GM23338 (cell line): ENCODE measurements at regions not wholly inside any gene's neighbourhood (a gene's known extent, or its start where the extent isn't known, plus 50 kb on each side); places are given as distances from the start of the nearest gene placed in this dataset.

Experiments used
- EZH2phosphoT487 ChIP-seq: fragments of 200-600 bp; sonication (generic); IDR thresholded peaks from one replicate; pipeline ENCODE4 v1.8.1; 2018; ENCODE audit warnings: antibody characterized with exemption; ENCODE audit not compliant: unreplicated experiment
- NANOG ChIP-seq: IDR thresholded peaks from 2 replicates; pipeline ENCODE4 v1.6.1; 2016; ENCODE audit warnings: antibody characterized with exemption, borderline replicate concordance
- TF ChIP-seq, protein P1 (sequence below): fragments of 250-450 bp; sonication (Bioruptor Pico); IDR thresholded peaks from 2 replicates; pipeline ENCODE4 v1.5.0; 2020; ENCODE audit warnings: mild to moderate bottlenecking, moderate library complexity
- TF ChIP-seq, protein P2 (sequence below): IDR thresholded peaks from one replicate; pipeline ENCODE4 v1.6.1; 2018; ENCODE audit warnings: antibody characterized with exemption; ENCODE audit not compliant: unreplicated experiment
- TF ChIP-seq, protein P3 (sequence below): IDR thresholded peaks from 2 replicates; pipeline ENCODE4 v1.6.1; 2016; ENCODE audit warnings: antibody characterized with exemption

DNA sequence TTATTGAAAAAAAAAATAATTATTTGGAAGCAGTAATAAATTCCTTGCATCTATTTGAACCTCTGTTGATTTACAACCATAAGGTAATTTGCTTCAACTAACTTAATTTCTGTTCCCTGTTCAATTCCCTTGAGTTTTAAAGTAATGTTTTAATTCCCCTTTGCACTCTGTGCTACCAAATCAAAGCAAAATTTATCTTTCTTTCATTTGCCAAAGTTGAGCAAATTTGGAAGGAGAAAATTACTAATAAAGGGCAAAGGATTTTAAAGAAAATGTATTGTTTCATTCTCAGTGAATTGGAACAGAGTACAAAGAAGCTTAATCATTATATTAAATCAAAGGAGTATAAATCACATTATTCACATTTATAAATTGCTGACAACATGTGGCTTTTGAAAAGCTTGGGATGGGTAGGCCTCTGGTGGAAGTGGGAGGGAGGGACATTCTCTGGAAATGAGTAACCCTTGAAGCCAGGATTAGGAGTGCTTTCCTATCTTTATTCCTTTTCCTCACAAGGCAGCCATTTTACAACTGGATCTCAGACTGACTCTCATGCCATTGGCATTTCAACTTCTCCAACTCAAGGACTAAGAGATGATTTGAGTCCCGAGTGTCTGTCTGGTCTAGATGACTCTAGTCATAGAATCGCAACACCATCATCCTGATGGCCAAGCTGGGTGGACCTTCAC is 331.6 kb upstream of the DUSP10 start (continued):
- TF ChIP-seq, protein P1, sequence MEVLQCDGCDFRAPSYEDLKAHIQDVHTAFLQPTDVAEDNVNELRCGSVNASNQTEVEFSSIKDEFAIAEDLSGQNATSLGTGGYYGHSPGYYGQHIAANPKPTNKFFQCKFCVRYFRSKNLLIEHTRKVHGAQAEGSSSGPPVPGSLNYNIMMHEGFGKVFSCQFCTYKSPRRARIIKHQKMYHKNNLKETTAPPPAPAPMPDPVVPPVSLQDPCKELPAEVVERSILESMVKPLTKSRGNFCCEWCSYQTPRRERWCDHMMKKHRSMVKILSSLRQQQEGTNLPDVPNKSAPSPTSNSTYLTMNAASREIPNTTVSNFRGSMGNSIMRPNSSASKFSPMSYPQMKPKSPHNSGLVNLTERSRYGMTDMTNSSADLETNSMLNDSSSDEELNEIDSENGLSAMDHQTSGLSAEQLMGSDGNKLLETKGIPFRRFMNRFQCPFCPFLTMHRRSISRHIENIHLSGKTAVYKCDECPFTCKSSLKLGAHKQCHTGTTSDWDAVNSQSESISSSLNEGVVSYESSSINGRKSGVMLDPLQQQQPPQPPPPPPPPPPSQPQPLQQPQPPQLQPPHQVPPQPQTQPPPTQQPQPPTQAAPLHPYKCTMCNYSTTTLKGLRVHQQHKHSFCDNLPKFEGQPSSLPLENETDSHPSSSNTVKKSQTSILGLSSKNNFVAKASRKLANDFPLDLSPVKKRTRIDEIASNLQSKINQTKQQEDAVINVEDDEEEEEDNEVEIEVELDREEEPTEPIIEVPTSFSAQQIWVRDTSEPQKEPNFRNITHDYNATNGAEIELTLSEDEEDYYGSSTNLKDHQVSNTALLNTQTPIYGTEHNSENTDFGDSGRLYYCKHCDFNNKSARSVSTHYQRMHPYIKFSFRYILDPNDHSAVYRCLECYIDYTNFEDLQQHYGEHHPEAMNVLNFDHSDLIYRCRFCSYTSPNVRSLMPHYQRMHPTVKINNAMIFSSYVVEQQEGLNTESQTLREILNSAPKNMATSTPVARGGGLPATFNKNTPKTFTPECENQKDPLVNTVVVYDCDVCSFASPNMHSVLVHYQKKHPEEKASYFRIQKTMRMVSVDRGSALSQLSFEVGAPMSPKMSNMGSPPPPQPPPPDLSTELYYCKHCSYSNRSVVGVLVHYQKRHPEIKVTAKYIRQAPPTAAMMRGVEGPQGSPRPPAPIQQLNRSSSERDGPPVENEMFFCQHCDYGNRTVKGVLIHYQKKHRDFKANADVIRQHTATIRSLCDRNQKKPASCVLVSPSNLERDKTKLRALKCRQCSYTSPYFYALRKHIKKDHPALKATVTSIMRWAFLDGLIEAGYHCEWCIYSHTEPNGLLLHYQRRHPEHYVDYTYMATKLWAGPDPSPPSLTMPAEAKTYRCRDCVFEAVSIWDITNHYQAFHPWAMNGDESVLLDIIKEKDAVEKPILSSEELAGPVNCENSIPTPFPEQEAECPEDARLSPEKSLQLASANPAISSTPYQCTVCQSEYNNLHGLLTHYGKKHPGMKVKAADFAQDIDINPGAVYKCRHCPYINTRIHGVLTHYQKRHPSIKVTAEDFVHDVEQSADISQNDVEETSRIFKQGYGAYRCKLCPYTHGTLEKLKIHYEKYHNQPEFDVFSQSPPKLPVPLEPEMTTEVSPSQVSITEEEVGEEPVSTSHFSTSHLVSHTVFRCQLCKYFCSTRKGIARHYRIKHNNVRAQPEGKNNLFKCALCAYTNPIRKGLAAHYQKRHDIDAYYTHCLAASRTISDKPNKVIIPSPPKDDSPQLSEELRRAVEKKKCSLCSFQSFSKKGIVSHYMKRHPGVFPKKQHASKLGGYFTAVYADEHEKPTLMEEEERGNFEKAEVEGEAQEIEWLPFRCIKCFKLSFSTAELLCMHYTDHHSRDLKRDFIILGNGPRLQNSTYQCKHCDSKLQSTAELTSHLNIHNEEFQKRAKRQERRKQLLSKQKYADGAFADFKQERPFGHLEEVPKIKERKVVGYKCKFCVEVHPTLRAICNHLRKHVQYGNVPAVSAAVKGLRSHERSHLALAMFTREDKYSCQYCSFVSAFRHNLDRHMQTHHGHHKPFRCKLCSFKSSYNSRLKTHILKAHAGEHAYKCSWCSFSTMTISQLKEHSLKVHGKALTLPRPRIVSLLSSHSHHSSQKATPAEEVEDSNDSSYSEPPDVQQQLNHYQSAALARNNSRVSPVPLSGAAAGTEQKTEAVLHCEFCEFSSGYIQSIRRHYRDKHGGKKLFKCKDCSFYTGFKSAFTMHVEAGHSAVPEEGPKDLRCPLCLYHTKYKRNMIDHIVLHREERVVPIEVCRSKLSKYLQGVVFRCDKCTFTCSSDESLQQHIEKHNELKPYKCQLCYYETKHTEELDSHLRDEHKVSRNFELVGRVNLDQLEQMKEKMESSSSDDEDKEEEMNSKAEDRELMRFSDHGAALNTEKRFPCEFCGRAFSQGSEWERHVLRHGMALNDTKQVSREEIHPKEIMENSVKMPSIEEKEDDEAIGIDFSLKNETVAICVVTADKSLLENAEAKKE (CRISPR knock-in tag): no peak
- TF ChIP-seq, protein P2, sequence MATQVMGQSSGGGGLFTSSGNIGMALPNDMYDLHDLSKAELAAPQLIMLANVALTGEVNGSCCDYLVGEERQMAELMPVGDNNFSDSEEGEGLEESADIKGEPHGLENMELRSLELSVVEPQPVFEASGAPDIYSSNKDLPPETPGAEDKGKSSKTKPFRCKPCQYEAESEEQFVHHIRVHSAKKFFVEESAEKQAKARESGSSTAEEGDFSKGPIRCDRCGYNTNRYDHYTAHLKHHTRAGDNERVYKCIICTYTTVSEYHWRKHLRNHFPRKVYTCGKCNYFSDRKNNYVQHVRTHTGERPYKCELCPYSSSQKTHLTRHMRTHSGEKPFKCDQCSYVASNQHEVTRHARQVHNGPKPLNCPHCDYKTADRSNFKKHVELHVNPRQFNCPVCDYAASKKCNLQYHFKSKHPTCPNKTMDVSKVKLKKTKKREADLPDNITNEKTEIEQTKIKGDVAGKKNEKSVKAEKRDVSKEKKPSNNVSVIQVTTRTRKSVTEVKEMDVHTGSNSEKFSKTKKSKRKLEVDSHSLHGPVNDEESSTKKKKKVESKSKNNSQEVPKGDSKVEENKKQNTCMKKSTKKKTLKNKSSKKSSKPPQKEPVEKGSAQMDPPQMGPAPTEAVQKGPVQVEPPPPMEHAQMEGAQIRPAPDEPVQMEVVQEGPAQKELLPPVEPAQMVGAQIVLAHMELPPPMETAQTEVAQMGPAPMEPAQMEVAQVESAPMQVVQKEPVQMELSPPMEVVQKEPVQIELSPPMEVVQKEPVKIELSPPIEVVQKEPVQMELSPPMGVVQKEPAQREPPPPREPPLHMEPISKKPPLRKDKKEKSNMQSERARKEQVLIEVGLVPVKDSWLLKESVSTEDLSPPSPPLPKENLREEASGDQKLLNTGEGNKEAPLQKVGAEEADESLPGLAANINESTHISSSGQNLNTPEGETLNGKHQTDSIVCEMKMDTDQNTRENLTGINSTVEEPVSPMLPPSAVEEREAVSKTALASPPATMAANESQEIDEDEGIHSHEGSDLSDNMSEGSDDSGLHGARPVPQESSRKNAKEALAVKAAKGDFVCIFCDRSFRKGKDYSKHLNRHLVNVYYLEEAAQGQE: no peak
- no peak for TF ChIP-seq NANOG
- no peak for TF ChIP-seq EZH2phosphoT487
- TF ChIP-seq, protein P3, sequence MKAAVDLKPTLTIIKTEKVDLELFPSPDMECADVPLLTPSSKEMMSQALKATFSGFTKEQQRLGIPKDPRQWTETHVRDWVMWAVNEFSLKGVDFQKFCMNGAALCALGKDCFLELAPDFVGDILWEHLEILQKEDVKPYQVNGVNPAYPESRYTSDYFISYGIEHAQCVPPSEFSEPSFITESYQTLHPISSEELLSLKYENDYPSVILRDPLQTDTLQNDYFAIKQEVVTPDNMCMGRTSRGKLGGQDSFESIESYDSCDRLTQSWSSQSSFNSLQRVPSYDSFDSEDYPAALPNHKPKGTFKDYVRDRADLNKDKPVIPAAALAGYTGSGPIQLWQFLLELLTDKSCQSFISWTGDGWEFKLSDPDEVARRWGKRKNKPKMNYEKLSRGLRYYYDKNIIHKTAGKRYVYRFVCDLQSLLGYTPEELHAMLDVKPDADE: no peak
